WTC11 (cell line): ENCODE measurements at regions not wholly inside any gene's neighbourhood (a gene's known extent, or its start where the extent isn't known, plus 50 kb on each side); places are given as distances from the start of the nearest gene placed in this dataset.

Experiments
- ATAC-seq: fragments of 200-7000 bp; cut with Tn5 transposase; 2 replicates; pipeline ENCODE4 v1.10.0; 2021; ENCODE audit warnings: mild to moderate bottlenecking, moderate library complexity
- CTCF ChIA-PET: fragments of 300-600 bp; sonication (Branson Sonifier 250); formaldehyde crosslinking; loops from one replicate; lab custom pipeline; 2021; ENCODE audit warnings: antibody characterized with exemption; lab: Charles Lee
- POLR2A ChIA-PET: fragments of 350-600 bp; sonication (Branson Sonifier 250); formaldehyde crosslinking; loops from one replicate; lab custom pipeline; 2021; ENCODE audit warnings: antibody characterized with exemption; lab: Charles Lee
- DNase-seq: peaks from one replicate; pipeline ENCODE4 v3.0.0; 2021; ENCODE audit warnings: low spot score
- H3K27ac Mint-ChIP-seq: 2 replicates; pipeline ENCODE4 v1.8.0; 2021; ENCODE audit warnings: mixed read lengths
- H3K27me3 Mint-ChIP-seq: 2 replicates; pipeline ENCODE4 v1.8.0; 2021; ENCODE audit warnings: low read depth, mild to moderate bottlenecking, moderate library complexity, mixed read lengths
- H3K36me3 Mint-ChIP-seq: 2 replicates; pipeline ENCODE4 v1.8.0; 2021; ENCODE audit warnings: mixed read lengths
- H3K4me1 Mint-ChIP-seq: 2 replicates; pipeline ENCODE4 v1.8.0; 2022; ENCODE audit warnings: mixed read lengths
- H3K4me3 Mint-ChIP-seq: 2 replicates; pipeline ENCODE4 v1.8.0; 2021; ENCODE audit warnings: mild to moderate bottlenecking, moderate library complexity, mixed read lengths
- H3K9me3 Mint-ChIP-seq: 2 replicates; pipeline ENCODE4 v1.8.0; 2021; ENCODE audit warnings: mixed read lengths
- CDX4 ChIP-seq: fragments of 250-450 bp; sonication (Bioruptor Pico); IDR thresholded peaks from 2 replicates; pipeline ENCODE4 v1.9.0; 2021; ENCODE audit warnings: moderate library complexity, mild to moderate bottlenecking, inconsistent platforms, borderline replicate concordance
- CREB1 ChIP-seq: sonication (generic); formaldehyde crosslinking; IDR thresholded peaks from 2 replicates; pipeline ENCODE4 v1.8.0; 2023; ENCODE audit warnings: mild to moderate bottlenecking, missing genetic modification reagents
- E2F1 ChIP-seq: sonication (generic); formaldehyde crosslinking; IDR thresholded peaks from 2 replicates; pipeline ENCODE4 v1.8.0; 2022; ENCODE audit warnings: mild to moderate bottlenecking, missing genetic modification reagents
- ESRRA ChIP-seq: sonication (generic); formaldehyde crosslinking; IDR thresholded peaks from 2 replicates; pipeline ENCODE4 v1.8.1; 2022; ENCODE audit warnings: mild to moderate bottlenecking, missing genetic modification reagents, borderline replicate concordance
- FOXJ3 ChIP-seq: sonication (generic); formaldehyde crosslinking; IDR thresholded peaks from 2 replicates; pipeline ENCODE4 v1.9.0; 2021; ENCODE audit warnings: missing genetic modification reagents, mild to moderate bottlenecking, borderline replicate concordance
- HMGXB4 ChIP-seq: sonication (generic); formaldehyde crosslinking; IDR thresholded peaks from 2 replicates; pipeline ENCODE4 v1.8.1; 2023; ENCODE audit warnings: mild to moderate bottlenecking, moderate library complexity, missing genetic modification reagents
- IRF1 ChIP-seq: sonication (generic); formaldehyde crosslinking; IDR thresholded peaks from 2 replicates; pipeline ENCODE4 v1.8.0; 2023; ENCODE audit warnings: missing genetic modification reagents
- JAZF1 ChIP-seq: fragments of 250-450 bp; sonication (Bioruptor Pico); IDR thresholded peaks from 2 replicates; pipeline ENCODE4 v1.9.0; 2021; ENCODE audit warnings: moderate library complexity, mild to moderate bottlenecking, inconsistent platforms
- KAT7 ChIP-seq: sonication (generic); formaldehyde crosslinking; IDR thresholded peaks from 2 replicates; pipeline ENCODE4 v1.8.1; 2023; ENCODE audit warnings: missing genetic modification reagents, mild to moderate bottlenecking, borderline replicate concordance
- NFYB ChIP-seq: sonication (generic); formaldehyde crosslinking; conservative IDR thresholded peaks from 2 replicates; pipeline ENCODE4 v1.8.0; 2022; ENCODE audit warnings: low read depth, missing genetic modification reagents
- PRRX2 ChIP-seq: fragments of 250-450 bp; sonication (Bioruptor Pico); IDR thresholded peaks from 2 replicates; pipeline ENCODE4 v1.8.0; 2021; ENCODE audit warnings: mild to moderate bottlenecking
- RELA ChIP-seq: sonication (generic); formaldehyde crosslinking; IDR thresholded peaks from 2 replicates; pipeline ENCODE4 v1.8.1; 2022; ENCODE audit warnings: missing genetic modification reagents, mild to moderate bottlenecking, borderline replicate concordance
- RORB ChIP-seq: fragments of 250-450 bp; sonication (Bioruptor Pico); IDR thresholded peaks from 2 replicates; pipeline ENCODE4 v1.9.0; 2021; ENCODE audit warnings: mild to moderate bottlenecking
- SP1 ChIP-seq: sonication (generic); formaldehyde crosslinking; conservative IDR thresholded peaks from 2 replicates; pipeline ENCODE4 v1.8.1; 2022; ENCODE audit warnings: missing genetic modification reagents
- STAT6 ChIP-seq: sonication (generic); formaldehyde crosslinking; conservative IDR thresholded peaks from 2 replicates; pipeline ENCODE4 v1.8.1; 2023; ENCODE audit warnings: mild to moderate bottlenecking, low read depth, missing genetic modification reagents, moderate library complexity
- TEAD4 ChIP-seq: sonication (generic); formaldehyde crosslinking; IDR thresholded peaks from 2 replicates; pipeline ENCODE4 v1.8.0; 2022; ENCODE audit warnings: mild to moderate bottlenecking, missing genetic modification reagents
- TP53 ChIP-seq: sonication (generic); formaldehyde crosslinking; IDR thresholded peaks from 2 replicates; pipeline ENCODE4 v1.8.1; 2023; ENCODE audit warnings: mild to moderate bottlenecking, missing genetic modification reagents
- USF2 ChIP-seq: sonication (generic); formaldehyde crosslinking; IDR thresholded peaks from 2 replicates; pipeline ENCODE4 v1.8.1; 2023; ENCODE audit warnings: mild to moderate bottlenecking, missing genetic modification reagents, moderate library complexity
- ZNF121 ChIP-seq: sonication (generic); formaldehyde crosslinking; IDR thresholded peaks from 2 replicates; pipeline ENCODE4 v1.8.0; 2023; ENCODE audit warnings: missing genetic modification reagents
- ZNF138 ChIP-seq: sonication (generic); formaldehyde crosslinking; conservative IDR thresholded peaks from 2 replicates; pipeline ENCODE4 v1.8.1; 2022; ENCODE audit warnings: mild to moderate bottlenecking, moderate library complexity, missing genetic modification reagents
- ZNF263 ChIP-seq: sonication (generic); formaldehyde crosslinking; IDR thresholded peaks from 2 replicates; pipeline ENCODE4 v1.8.1; 2022; ENCODE audit warnings: low read depth, mild to moderate bottlenecking, moderate library complexity, missing genetic modification reagents
- ZNF281 ChIP-seq: sonication (generic); formaldehyde crosslinking; IDR thresholded peaks from 2 replicates; pipeline ENCODE4 v1.8.0; 2023; ENCODE audit warnings: mild to moderate bottlenecking, missing genetic modification reagents
- ZNF416 ChIP-seq: fragments of 250-450 bp; sonication (Bioruptor Pico); IDR thresholded peaks from 2 replicates; pipeline ENCODE4 v1.9.0; 2021; ENCODE audit warnings: mild to moderate bottlenecking, inconsistent platforms
- ZNF512 ChIP-seq: sonication (generic); formaldehyde crosslinking; IDR thresholded peaks from 2 replicates; pipeline ENCODE4 v1.8.1; 2022; ENCODE audit warnings: missing genetic modification reagents, borderline replicate concordance

GRCh38 chr6:122063761-122064160, 335.7 kb upstream of the HSF2 start:
- no peak for DNase-seq
- CTCF ChIA-PET: no interaction called here
- H3K36me3 Mint-ChIP-seq: no peaks in the 10 kb centered on the region
- no peaks in the 10 kb centered on the region for H3K27me3 Mint-ChIP-seq
- ATAC-seq: no peak
- no peaks in the 10 kb centered on the region for H3K9me3 Mint-ChIP-seq
- TF ChIP-seq ZNF138 (CRISPR knock-in tag): no peak
- TF ChIP-seq ZNF512: no peak
- no peak for TF ChIP-seq ZNF281
- no peak for TF ChIP-seq ZNF121 (CRISPR knock-in tag)
- TF ChIP-seq TP53 (CRISPR knock-in tag): no peak
- TF ChIP-seq USF2 (CRISPR knock-in tag): no peak
- TF ChIP-seq ESRRA (CRISPR knock-in tag): no peak
- TF ChIP-seq RELA (CRISPR knock-in tag): no peak
- TF ChIP-seq ZNF416 (CRISPR knock-in tag): no peak
- TF ChIP-seq E2F1 (CRISPR knock-in tag): no peak
- TF ChIP-seq CREB1 (CRISPR knock-in tag): no peak
- TF ChIP-seq IRF1 (CRISPR knock-in tag): no peak
- no peak for TF ChIP-seq PRRX2 (CRISPR knock-in tag)
- no peak for TF ChIP-seq JAZF1 (CRISPR knock-in tag)
- TF ChIP-seq KAT7: no peak
- no peak for TF ChIP-seq ZNF263 (CRISPR knock-in tag)
- TF ChIP-seq SP1 (CRISPR knock-in tag): no peak
- H3K27ac Mint-ChIP-seq: no peak overlapping the region
- POLR2A ChIA-PET: no interaction called here
- peaks cover 24% of the 10 kb centered on the region for H3K4me1 Mint-ChIP-seq
- no peak overlapping the region for H3K4me3 Mint-ChIP-seq

GRCh38 chr6:122066200-122066599, 333.3 kb upstream of the HSF2 start:
- H3K9me3 Mint-ChIP-seq: no peaks in the 10 kb centered on the region
- CTCF ChIA-PET: no interaction called here
- ATAC-seq (no peak), DNase-seq (no peak)
- no peaks in the 10 kb centered on the region for H3K36me3 Mint-ChIP-seq
- no peaks in the 10 kb centered on the region for H3K27me3 Mint-ChIP-seq
- POLR2A ChIA-PET: no interaction called here
- peaks cover 24% of the 10 kb centered on the region for H3K4me1 Mint-ChIP-seq
- no peak overlapping the region for H3K27ac Mint-ChIP-seq
- H3K4me3 Mint-ChIP-seq: no peak overlapping the region
- TF ChIP-seq NFYB (CRISPR knock-in tag) (no peak), FOXJ3 (CRISPR knock-in tag) (no peak), TEAD4 (CRISPR knock-in tag) (no peak), CDX4 (CRISPR knock-in tag) (no peak), STAT6 (CRISPR knock-in tag) (no peak), E2F1 (CRISPR knock-in tag) (no peak), HMGXB4 (CRISPR knock-in tag) (no peak), RORB (CRISPR knock-in tag) (no peak), ZNF121 (CRISPR knock-in tag) (no peak)
